GM19372 (cell line): ENCODE measurements at regions not wholly inside any gene's neighbourhood (a gene's known extent, or its start where the extent isn't known, plus 50 kb on each side); places are given as distances from the start of the nearest gene placed in this dataset.

Experiments
- ATAC-seq: cut with Tn5 transposase; IDR thresholded peaks from one replicate; pipeline ENCODE4 v1.9.1; 2021; ENCODE audit warnings: mild to moderate bottlenecking, low read depth, moderate library complexity; ENCODE audit not compliant: unreplicated experiment

DNA sequence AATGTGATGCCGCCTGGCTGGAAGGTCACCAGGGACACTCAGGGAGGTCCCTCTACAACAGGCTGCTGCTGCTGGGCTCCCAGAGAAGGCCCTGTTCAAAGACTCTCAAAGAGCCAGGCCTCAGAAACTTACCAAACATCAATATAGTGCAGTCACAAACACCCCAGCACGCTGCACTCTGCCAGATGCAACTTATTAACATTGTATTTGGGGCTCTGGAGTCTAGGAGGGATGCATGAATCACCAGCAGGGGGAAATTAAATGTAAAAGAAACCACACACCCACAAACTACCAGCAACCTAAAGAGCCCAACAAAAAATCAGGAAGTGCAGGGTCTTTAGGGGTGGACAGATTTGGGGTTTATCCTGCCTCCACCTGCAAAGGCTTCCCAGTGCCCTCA, 74.6 kb upstream of the SPATA12 start:
- no peak for ATAC-seq

DNA sequence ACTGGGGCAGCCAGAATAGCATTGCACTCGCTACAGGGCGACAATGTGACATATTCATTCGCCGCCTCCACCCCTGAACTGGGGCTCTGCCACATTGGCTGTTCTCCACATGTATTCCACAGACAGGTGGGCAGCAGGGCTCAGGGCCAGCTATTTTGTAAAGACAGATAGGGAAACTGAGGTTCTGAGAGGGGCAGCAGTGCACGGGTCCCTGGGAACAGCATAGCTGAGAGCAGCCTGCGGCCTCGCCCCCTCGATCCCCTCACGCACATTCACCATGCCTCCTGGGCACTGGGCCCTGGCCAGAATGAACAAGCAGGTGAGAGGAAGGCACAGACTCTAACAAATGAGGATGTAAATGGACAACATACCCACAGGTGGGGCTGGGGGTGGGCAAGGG, 75.0 kb upstream of the SPATA12 start:
- ATAC-seq, result no peak

DNA sequence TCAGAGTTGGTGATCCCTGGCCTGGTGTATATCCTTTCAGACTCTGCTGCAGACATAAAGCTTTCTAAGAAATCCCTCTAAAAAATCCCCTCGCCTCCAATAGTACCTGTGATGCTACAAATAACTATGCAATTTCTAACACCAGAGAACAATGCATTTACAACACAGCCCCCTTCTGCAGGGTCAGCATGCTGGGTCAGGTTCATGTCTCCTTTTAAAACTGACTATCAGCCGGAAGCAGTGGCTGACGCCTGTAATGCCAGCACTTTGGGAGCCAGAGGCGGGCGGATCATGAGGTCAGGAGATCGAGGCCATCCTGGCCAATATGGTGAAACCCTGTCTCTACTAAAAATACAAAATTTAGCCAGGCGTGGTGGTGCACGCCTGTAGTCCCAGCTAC, 77.0 kb upstream of the SPATA12 start:
- no peak for ATAC-seq

GRCh38 chr3:56981445-56982230, 78.8 kb upstream of the SPATA12 start:
- ATAC-seq, result no peak

DNA sequence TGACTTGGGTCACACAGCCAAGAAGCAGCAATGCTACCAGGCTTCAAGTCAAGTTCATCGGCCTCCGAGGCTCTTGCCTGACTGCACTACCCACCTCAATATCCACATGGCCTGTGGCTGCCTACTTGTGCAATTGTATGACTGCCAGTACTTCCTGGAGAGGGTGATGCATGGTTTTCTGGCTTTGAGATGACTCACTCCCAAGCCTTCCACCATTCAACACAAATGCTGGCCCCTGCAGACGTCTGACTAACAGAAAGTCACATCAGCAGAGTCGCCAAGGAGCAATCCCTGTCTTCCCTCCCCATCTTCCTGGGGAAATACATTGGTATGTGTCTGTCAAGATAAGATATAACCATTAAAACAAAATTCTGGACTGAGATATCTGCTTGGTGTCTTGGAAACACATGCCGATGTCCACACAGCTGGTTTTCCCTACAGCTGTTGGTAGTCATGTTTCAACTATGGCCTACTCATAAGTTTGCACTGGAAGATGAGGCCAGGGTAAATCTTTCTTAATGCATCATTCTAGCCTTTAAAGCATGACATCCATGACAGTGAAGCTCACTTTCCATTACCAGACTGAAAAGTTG, 79.6 kb upstream of the SPATA12 start:
- no peak for ATAC-seq

DNA sequence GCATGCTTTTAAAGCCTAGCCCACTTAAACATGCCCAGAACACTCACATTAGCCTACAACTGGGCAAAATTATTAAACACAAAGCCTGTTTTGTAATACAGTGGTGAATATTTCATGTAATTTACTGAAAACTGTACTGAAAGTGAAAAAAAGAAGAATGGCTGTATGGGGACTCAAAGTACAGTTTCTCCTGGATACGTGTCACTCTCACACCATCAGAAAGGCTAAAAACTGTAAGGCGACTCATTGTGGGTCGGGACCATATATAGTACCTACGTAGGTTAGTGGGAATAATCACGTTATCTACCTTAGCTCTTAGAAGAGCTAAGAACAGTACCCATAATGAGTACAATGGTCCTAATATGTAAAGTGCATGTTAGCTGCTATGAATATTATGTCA, 80.2 kb upstream of the SPATA12 start:
- ATAC-seq, result no peak

GRCh38 chr3:56979791-56980190, 80.7 kb upstream of the SPATA12 start:
- ATAC-seq, result no peak

DNA sequence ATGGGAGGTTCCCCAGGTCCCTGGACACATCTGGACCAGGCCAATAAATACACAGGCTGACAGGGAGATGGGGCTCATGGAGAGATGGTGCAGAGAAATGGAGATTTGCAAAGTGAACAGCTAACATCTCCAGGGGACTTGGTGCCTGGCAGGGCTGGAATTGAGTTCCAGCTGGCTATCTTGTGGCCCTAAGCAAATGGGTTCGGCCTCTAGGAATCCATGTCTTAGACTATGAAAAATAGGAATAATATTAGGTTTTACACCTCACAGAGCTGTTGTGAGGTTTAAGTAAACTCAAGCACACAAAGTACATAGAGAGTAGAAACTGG, 82.9 kb upstream of the SPATA12 start:
- ATAC-seq, result no peak

DNA sequence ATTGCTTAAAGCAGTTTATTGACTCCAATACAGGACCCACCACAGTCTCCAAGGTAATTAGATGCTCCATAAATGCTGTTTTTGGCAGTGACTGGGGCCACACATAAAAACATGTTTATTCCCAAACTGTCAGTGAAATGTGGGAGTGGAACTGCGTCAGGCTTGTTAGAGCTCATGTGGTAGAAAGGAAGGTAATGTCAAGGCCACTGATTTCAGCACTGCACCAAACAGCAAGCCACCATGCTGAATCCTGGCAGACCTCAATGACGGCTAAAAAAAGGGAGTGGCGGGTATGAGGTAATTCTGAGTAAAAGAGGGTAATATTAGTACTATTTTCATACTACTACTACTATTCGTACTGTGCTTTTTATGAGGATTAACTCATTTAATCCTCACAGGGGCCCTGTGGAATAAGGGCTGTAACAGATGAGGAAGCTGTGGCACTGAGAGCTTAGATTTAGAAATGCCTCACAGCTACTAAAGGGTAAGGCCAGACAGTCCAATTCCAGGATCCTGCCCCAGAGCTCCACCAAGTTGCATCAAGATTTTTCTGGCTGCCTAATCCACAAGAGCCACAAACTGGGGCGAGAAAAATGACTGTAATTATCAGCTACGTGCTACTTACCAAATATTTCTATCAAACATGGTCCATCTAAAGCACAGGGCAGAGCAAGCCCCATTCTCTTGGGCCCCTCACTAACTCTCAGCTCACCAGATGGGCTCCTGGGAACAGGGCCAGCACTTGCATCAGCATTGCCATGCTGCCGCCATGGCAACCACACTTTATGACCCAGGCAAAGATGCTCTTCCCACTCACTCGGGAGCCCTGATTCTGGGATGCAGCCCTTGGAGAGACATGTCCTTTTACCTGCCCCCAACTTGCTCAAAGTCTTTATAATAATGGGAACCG, 83.6 kb upstream of the SPATA12 start:
- no peak for ATAC-seq

GRCh38 chr3:56975567-56975966, 84.9 kb upstream of the SPATA12 start:
- no peak for ATAC-seq

DNA sequence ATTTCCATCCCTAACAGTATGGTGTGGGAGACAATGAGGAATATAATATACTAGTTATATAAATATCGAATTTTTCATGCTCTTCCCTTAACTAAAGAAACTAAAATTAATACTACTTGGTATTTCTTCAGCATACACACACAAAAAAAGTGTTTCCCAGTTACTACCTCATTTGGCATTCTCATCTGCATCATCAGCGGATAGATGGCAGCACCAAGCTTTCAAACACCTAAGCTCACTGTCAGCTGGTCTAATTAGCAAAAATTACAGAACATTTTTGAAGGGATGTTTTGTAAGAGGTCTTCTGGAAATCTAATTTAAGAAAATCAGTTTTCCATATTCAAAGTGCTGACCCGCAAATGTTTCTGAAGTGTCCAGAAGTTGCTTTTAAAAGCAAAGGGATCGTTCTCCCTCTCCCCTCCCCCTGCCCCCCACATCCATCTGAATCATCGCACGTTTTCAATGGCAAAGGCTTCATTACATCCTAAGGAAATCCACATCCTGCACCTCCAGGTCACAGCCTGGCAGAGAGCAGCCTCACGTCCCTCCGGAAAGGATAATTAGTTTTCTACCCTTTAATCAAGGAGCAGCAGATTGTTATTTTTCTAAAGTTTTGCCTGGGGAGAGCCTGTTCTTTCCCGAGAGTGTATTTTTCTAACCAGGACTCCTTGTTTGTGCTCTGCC, 86.1 kb upstream of the SPATA12 start:
- ATAC-seq, result no peak

GRCh38 chr3:56971816-56972215, 88.6 kb upstream of the SPATA12 start:
- no peak for ATAC-seq

GRCh38 chr3:56971261-56971660, 89.2 kb upstream of the SPATA12 start:
- ATAC-seq, result no peak

- no peak for ATAC-seq
These were observed 90.0 kb upstream of the SPATA12 start for GRCh38 chr3:56970461-56970879.

DNA sequence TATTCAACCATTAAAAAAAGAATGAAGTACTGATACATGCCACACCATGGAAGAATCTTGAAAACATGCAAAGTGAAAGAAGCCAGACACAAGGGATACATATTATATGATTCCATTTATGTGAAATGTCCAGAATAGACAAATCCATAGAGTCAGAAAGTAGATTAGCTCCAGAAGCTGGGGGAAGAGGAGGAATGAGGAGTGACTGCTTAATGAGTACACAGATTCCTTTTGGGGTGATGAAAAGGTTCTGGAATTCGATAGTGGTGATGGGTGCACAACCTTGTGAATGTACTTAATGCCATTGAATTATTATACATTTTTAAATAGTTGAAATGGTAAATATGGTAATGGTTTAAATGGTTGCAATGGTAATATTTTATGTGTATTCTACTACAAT, 90.6 kb upstream of the SPATA12 start:
- no peak for ATAC-seq

- no peak for ATAC-seq
These were observed 94.0 kb upstream of the SPATA12 start for GRCh38 chr3:56966509-56966908.

DNA sequence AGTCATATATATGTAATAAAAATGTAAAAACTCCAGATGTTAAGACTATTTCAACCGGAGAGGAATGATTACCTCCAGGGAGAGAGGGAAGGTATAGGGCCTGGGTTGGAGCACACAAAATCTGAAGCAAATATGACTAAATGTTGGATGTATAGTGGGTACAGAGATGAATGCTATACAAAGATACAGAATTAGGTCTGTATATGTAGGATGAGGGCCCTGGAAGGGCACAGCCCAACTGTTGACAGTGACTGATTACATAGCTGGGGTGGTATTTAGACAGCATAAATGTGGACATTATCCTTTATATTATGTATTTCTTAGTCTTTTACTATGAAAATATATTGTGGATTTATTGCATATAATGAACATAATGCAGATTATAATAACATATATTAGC, 94.4 kb upstream of the SPATA12 start:
- ATAC-seq, result no peak

DNA sequence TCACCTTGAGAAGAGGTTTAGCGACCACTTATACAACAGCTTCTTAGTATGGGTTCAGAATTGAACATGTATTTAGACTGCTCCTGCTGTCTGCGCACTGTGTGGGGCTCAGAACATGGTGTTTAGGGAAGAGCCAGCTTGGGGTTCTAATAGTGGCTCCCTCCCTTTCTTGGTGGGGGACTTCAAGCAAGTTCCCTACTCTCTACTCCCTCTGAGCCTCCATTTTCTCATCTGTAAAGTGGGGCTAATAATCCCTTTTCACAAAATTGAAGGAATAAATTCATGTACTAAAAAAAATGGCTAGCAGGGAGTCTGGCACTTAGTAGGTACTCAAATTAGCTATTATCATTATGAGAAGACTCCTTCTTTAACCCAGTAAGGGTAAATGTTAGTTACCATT, 97.5 kb upstream of the SPATA12 start:
- ATAC-seq, result no peak

- ATAC-seq, result no peak
These were observed 98.3 kb upstream of the SPATA12 start for GRCh38 chr3:56962206-56962605.

DNA sequence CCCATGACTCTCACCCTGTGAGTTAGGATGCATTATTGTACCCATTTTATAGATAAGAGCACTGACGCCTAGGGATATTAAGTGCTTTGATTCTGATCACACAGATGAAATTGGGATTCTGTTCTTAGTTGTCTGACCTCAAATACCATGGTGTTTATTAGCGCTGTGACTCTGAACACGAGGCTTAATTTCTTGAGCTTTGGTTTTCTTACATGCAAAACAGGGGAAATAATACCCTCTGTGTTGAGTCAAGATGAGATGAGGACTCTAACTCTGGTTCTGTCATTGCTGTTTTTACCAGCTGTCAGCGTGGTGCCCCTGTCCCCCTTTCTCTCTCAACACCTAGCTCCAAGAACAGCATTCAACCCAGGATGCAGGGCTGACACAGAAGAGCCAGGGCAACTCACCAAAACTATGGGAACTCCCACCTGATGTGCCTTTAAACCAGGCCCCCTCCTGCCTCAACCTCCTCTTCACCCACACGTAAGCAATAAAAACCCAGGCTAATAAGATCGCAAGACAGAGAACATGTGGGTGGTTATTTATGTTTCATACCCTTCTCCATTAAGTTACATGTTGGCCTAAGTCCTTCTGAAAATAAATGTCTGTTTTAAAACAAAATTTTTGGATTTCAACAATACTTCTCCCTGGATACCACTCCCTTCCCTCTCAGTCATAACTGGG, 100.1 kb upstream of the SPATA12 start:
- ATAC-seq, result peak; percentile 55
